ENCODE measurements at regions not wholly inside any gene's neighbourhood (a gene's known extent, or its start where the extent isn't known, plus 50 kb on each side); places are given as distances from the start of the nearest gene placed in this dataset.

DNA sequence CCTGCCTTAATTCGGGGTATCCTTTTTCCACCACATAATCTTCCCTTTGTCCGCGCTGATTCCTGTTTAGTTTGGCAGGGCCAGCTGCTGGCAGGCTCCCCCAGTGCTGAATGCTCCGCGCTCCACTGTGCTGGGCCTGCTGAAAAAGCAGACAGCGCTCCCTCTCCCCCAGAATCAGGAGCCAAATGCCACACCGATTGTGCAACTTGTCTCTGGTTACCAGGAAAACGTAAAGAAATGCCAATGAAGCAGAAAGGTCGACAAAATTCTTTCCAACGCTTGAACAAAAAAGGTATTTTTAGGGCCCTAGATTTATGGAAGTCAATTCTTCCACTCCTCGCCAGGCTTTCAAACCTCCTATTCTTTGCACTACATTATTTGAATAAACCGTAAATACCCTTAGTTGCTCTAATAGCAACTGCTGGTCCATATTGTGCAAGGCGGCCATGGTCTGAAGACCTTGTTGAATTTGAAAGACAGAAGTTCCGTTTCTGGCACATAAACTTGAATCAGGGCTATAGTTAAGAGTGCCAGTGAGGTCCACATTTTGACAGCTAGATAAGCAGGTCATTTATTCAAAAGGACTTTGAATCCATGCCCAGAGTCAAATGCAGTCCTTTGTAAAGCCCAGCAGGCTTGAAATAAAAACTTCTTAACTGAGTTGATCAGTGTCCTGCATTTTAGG, 206.7 kb upstream of the RFC3 start:
- H3K9ac ChIP-seq (ENCODE audit: extremely low read depth, insufficient read length, low read length), result no peak overlapping the region
- no peak overlapping the region for H2AFZ ChIP-seq (ENCODE audit: low read length)
- no peaks in the 10 kb centered on the region; the same call in 1 of the 2 replicates for H3K4me1 ChIP-seq (ENCODE audit: insufficient read depth, low read length)
- H4K20me1 ChIP-seq (ENCODE audit: control insufficient read depth, insufficient read depth, insufficient read length), result no peaks in the 10 kb centered on the region
- H3T11ph ChIP-seq (ENCODE audit: low read length), result no peak overlapping the region
- no peak overlapping the region for H4K91ac ChIP-seq (ENCODE audit: insufficient read length, low read depth, low read length)
- H3K23ac ChIP-seq (ENCODE audit: insufficient read length, low read depth, low read length), result no peak overlapping the region
- no CpG with 5 or more reads among the region's 14 CpGs for WGBS (ENCODE audit: extremely low coverage, insufficient read length, low lambda C conversion rate)
- no peak overlapping the region for H2BK20ac ChIP-seq (ENCODE audit: low read depth, low read length, poor library complexity, severe bottlenecking)
- no peaks in the 10 kb centered on the region for H3K79me2 ChIP-seq (ENCODE audit: insufficient read depth, low read length)
- no peak overlapping the region for H3K56ac ChIP-seq (ENCODE audit: insufficient read length, low read depth, low read length)
- no peak overlapping the region for H3K4me2 ChIP-seq (ENCODE audit: insufficient read depth, insufficient read length, low read length)
- no peak overlapping the region for H2BK120ac ChIP-seq (ENCODE audit: low read depth, low read length, poor library complexity, severe bottlenecking)
- H2BK5ac ChIP-seq (ENCODE audit: insufficient read length, low read length), result no peak overlapping the region
- H3K14ac ChIP-seq (ENCODE audit: insufficient read depth, low read length), result no peak overlapping the region
- H3K4ac ChIP-seq (ENCODE audit: low read depth, low read length), result no peak overlapping the region
- no peaks in the 10 kb centered on the region; a peak in 2 of 5 replicates for H3K9me3 Mint-ChIP-seq
- H3K23me2 ChIP-seq (ENCODE audit: insufficient read length, low read depth, low read length, poor library complexity, severe bottlenecking), result no peaks in the 10 kb centered on the region
- no peaks in the 10 kb centered on the region for H3K9me3 ChIP-seq (ENCODE audit: control insufficient read depth, low read depth, low read length)
- no peak overlapping the region for H3K18ac ChIP-seq (ENCODE audit: insufficient read length, low read depth, low read length)
- H3K4me1 Mint-ChIP-seq, result peaks cover 34 to 39% of the 10 kb centered on the region in 2 experiments
- no peak for DNase-seq
- H4K8ac ChIP-seq (replicated peaks; ENCODE audit: insufficient read length, low read depth, low read length), result no peak overlapping the region
- H3K27ac ChIP-seq (ENCODE audit: insufficient read length, low read depth, low read length), result no peak overlapping the region
- H3K27me3 ChIP-seq (ENCODE audit: insufficient read depth, low read length), result no peaks in the 10 kb centered on the region
- no peak overlapping the region for H2BK12ac ChIP-seq (ENCODE audit: insufficient read length, low read depth, low read length)
- H3K79me1 ChIP-seq (ENCODE audit: insufficient read depth, low read depth, low read length, poor library complexity, severe bottlenecking), result no peaks in the 10 kb centered on the region
- no peak overlapping the region for H2AK5ac ChIP-seq (ENCODE audit: insufficient read length, low read length)
- H4K5ac ChIP-seq (ENCODE audit: insufficient read length, low read depth, low read length), result no peak overlapping the region
- H3K27ac Mint-ChIP-seq, result peak overlapping the region; percentile 30 to 83 (median 34); a peak in 3 of 7 replicates
- TF ChIP-seq, protein P1, sequence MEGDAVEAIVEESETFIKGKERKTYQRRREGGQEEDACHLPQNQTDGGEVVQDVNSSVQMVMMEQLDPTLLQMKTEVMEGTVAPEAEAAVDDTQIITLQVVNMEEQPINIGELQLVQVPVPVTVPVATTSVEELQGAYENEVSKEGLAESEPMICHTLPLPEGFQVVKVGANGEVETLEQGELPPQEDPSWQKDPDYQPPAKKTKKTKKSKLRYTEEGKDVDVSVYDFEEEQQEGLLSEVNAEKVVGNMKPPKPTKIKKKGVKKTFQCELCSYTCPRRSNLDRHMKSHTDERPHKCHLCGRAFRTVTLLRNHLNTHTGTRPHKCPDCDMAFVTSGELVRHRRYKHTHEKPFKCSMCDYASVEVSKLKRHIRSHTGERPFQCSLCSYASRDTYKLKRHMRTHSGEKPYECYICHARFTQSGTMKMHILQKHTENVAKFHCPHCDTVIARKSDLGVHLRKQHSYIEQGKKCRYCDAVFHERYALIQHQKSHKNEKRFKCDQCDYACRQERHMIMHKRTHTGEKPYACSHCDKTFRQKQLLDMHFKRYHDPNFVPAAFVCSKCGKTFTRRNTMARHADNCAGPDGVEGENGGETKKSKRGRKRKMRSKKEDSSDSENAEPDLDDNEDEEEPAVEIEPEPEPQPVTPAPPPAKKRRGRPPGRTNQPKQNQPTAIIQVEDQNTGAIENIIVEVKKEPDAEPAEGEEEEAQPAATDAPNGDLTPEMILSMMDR (conservative IDR thresholded peaks at IDR 0.05), result no peak
- no peak overlapping the region for H2BK15ac ChIP-seq (ENCODE audit: low read depth, low read length)
- no peaks in the 10 kb centered on the region; a peak in 1 of 7 replicates for H3K36me3 Mint-ChIP-seq (ENCODE audit: insufficient read depth in 1 of 3, low read depth in 3 of 3)
- H3K4me3 Mint-ChIP-seq, result no peak overlapping the region
- no peaks in the 10 kb centered on the region for H3K27me3 Mint-ChIP-seq (ENCODE audit: low read depth)
